Endothelial cell of umbilical vein (primary cell): ENCODE measurements at regions not wholly inside any gene's neighbourhood (a gene's known extent, or its start where the extent isn't known, plus 50 kb on each side); places are given as distances from the start of the nearest gene placed in this dataset.

Experiments used
- BruUV-seq: library from RNA; stranded (reverse); fragments of 400-500 nt; replicated peaks from 2 replicates; lab custom pipeline; 2021; lab: Mats Ljungman, UMichigan
- CTCF ChIA-PET: fragments of 300-600, 350-600 bp; sonication (Branson Sonifier 250); formaldehyde crosslinking; loops from one replicate; lab custom pipeline; 2021; ENCODE audit warnings: antibody characterized with exemption, inconsistent platforms; lab: Charles Lee
- POLR2A ChIA-PET: fragments of 300-600, 350-600 bp; sonication (Branson Sonifier 250); formaldehyde crosslinking; loops from one replicate; lab custom pipeline; 2021; ENCODE audit warnings: antibody characterized with exemption, inconsistent platforms; lab: Charles Lee
- DNase-seq: peaks from one replicate; pipeline ENCODE4 v3.0.0-alpha.2; 2011; ENCODE audit warnings: low read depth, low spot score
- FAIRE-seq: peaks from 2 replicates; lab custom pipeline; 2011; peaks lifted over from hg19 to GRCh38; lab: Jason Lieb, UNC
- H2AFZ ChIP-seq: 2 replicates; pipeline ENCODE4 v1.6.0; 2012; ENCODE audit warnings: low read depth, low read length, control low read depth, inconsistent platforms
- H3K27ac ChIP-seq: 2 replicates; pipeline ENCODE4 v1.5.1; 2011; ENCODE audit warnings: low read depth, mild to moderate bottlenecking, control low read depth, low read length, moderate library complexity; ENCODE audit not compliant: insufficient read depth
- H3K27me3 ChIP-seq, 2 experiments: 2 replicates each; pipeline versions ENCODE4 v1.6.0 to v1.6.1; 2011; ENCODE audit warnings: low read length in 2 of 2, mixed read lengths in 1 of 2; ENCODE audit not compliant: control insufficient read depth in 2 of 2, insufficient read depth in 2 of 2
- H3K36me3 ChIP-seq, 2 experiments: 2 replicates in 1 of 2; 3 replicates in 1 of 2; pipeline ENCODE4 v1.5.1; 2011; ENCODE audit warnings: low read length in 2 of 2, mild to moderate bottlenecking in 1 of 2, moderate library complexity in 1 of 2; ENCODE audit not compliant: control insufficient read depth in 2 of 2, insufficient read depth in 2 of 2; ENCODE audit errors: extremely low read depth in 1 of 2
- H3K4me1 ChIP-seq: 3 replicates; pipeline ENCODE4 v1.5.1; 2011; ENCODE audit warnings: mild to moderate bottlenecking, low read length; ENCODE audit not compliant: control insufficient read depth, insufficient read depth; ENCODE audit errors: extremely low read depth
- H3K4me2 ChIP-seq: 2 replicates; pipeline ENCODE4 v1.6.1; 2011; ENCODE audit warnings: low read length, control low read depth, mixed read lengths; ENCODE audit not compliant: insufficient read depth
- H3K4me3 ChIP-seq, 3 experiments: fragments of 200-600 bp in 1 of 3; sonication (generic), shearing (Covaris generic) in 1 of 3; replicated peaks in 1 of 3; 2 replicates each; pipeline ENCODE4 v1.5.1; 2011 to 2016; ENCODE audit warnings: control low read depth in 3 of 3, low read length in 3 of 3, mild to moderate bottlenecking in 2 of 3, inconsistent platforms in 1 of 3, low read depth in 1 of 3, moderate library complexity in 1 of 3; ENCODE audit not compliant: insufficient read depth in 1 of 3
- H3K79me2 ChIP-seq: 2 replicates; pipeline ENCODE4 v1.6.0; 2012; ENCODE audit warnings: low read length, inconsistent platforms; ENCODE audit not compliant: control insufficient read depth, insufficient read depth
- H3K9ac ChIP-seq: replicated peaks from 2 replicates; pipeline ENCODE3; 2011; ENCODE audit warnings: low read length, control low read depth; ENCODE audit not compliant: insufficient read depth; ENCODE audit errors: extremely low read depth
- H3K9me1 ChIP-seq: replicated peaks from 3 replicates; pipeline ENCODE4 v1.6.0; 2011; ENCODE audit warnings: mild to moderate bottlenecking, low read length; ENCODE audit not compliant: control insufficient read depth, insufficient read depth; ENCODE audit errors: extremely low read depth
- H3K9me3 ChIP-seq: replicated peaks from 2 replicates; pipeline ENCODE4 v1.5.1; 2012; ENCODE audit warnings: low read length, inconsistent platforms; ENCODE audit not compliant: control insufficient read depth, insufficient read depth
- H4K20me1 ChIP-seq: replicated peaks from 2 replicates; pipeline ENCODE3; 2011; ENCODE audit warnings: mild to moderate bottlenecking, low read length; ENCODE audit not compliant: control insufficient read depth, insufficient read depth; ENCODE audit errors: extremely low read depth
- EZH2 ChIP-seq: IDR thresholded peaks from 2 replicates; pipeline ENCODE4 v1.6.1; 2012; ENCODE audit warnings: borderline replicate concordance, low read depth, mild to moderate bottlenecking, moderate library complexity, low read length, inconsistent platforms; ENCODE audit not compliant: severe bottlenecking
- FOS ChIP-seq: IDR thresholded peaks from 2 replicates; pipeline ENCODE4 v1.6.1; 2011; ENCODE audit warnings: mild to moderate bottlenecking, low read length, moderate library complexity, borderline replicate concordance; ENCODE audit not compliant: insufficient read depth
- GATA2 ChIP-seq: IDR thresholded peaks from 2 replicates; pipeline ENCODE4 v1.7.0; 2011; ENCODE audit warnings: low read depth, mild to moderate bottlenecking, moderate library complexity, mixed read lengths, low read length; ENCODE audit not compliant: insufficient read length, insufficient read depth
- JUN ChIP-seq: IDR thresholded peaks from 2 replicates; pipeline ENCODE4 v1.6.1; 2011; ENCODE audit warnings: borderline replicate concordance, low read depth; ENCODE audit not compliant: insufficient read length, insufficient read depth
- MYC ChIP-seq: IDR thresholded peaks from one replicate; pipeline ENCODE4 v1.6.1; 2011; ENCODE audit warnings: mild to moderate bottlenecking, low read depth, low read length
- POLR2A ChIP-seq: IDR thresholded peaks from 2 replicates; pipeline ENCODE4 v1.6.1; 2012; ENCODE audit warnings: low read depth, mild to moderate bottlenecking, control low read depth, low read length
- POLR2AphosphoS5 ChIP-seq: IDR thresholded peaks from 2 replicates; pipeline ENCODE4 v1.6.1; 2012; ENCODE audit warnings: low read depth, mild to moderate bottlenecking, control low read depth, low read length, moderate library complexity; ENCODE audit not compliant: insufficient read depth
- dilution Hi-C: fragments of 300-500 bp; cut with MboI; formaldehyde crosslinking; loops from one replicate; pipeline ENCODE4 v1.15.0; 2019; ENCODE audit warnings: low sequenced_read_pairs; ENCODE audit not compliant: extremely low pct_ligation_motif_present
- intact Hi-C: fragments of 100-400 bp; cut with micrococcal nuclease; formaldehyde crosslinking; loops from one replicate; pipeline ENCODE4 v1.10.0; 2022
- TF ChIP-seq, protein P1 (sequence below), 2 donors: IDR thresholded peaks; 1 replicate in 1 of 2; 2 replicates in 1 of 2; pipeline ENCODE4 v1.5.1; 2011; ENCODE audit warnings: low read length in 2 of 2, mild to moderate bottlenecking in 2 of 2, moderate library complexity in 2 of 2, control low read depth in 1 of 2, inconsistent platforms in 1 of 2, low read depth in 1 of 2; ENCODE audit not compliant: insufficient read depth in 1 of 2; ENCODE audit errors: extremely low read depth in 1 of 2
- TF ChIP-seq, protein P2 (sequence below): IDR thresholded peaks from 2 replicates; pipeline ENCODE4 v1.6.1; 2011; ENCODE audit not compliant: insufficient read depth, insufficient read length

GRCh38 chr1:82420584-82420983 is 619.9 kb downstream of the ADGRL2 start:
- no peaks in the 10 kb centered on the region for H3K36me3 ChIP-seq
- DNase-seq (no peak), FAIRE-seq (no peak)
- no peaks in the 10 kb centered on the region for H3K9me1 ChIP-seq
- no TSS peak for BruUV-seq
- no peak overlapping the region for H3K9ac ChIP-seq
- H4K20me1 ChIP-seq = no peaks in the 10 kb centered on the region
- ChIA-PET CTCF (no interaction called here), POLR2A (no interaction called here)
- no peaks in the 10 kb centered on the region for H3K9me3 ChIP-seq
- no peak overlapping the region for H3K4me2 ChIP-seq
- no peaks in the 10 kb centered on the region for H3K4me1 ChIP-seq
- no peak overlapping the region for H3K4me3 ChIP-seq
- intact Hi-C loops = no loop called here
- H3K27me3 ChIP-seq = no peaks in the 10 kb centered on the region
- TF ChIP-seq MYC (no peak), GATA2 (no peak), EZH2 (no peak), POLR2AphosphoS5 (no peak), JUN (no peak), POLR2A (no peak), FOS (no peak)
- TF ChIP-seq, protein P1, sequence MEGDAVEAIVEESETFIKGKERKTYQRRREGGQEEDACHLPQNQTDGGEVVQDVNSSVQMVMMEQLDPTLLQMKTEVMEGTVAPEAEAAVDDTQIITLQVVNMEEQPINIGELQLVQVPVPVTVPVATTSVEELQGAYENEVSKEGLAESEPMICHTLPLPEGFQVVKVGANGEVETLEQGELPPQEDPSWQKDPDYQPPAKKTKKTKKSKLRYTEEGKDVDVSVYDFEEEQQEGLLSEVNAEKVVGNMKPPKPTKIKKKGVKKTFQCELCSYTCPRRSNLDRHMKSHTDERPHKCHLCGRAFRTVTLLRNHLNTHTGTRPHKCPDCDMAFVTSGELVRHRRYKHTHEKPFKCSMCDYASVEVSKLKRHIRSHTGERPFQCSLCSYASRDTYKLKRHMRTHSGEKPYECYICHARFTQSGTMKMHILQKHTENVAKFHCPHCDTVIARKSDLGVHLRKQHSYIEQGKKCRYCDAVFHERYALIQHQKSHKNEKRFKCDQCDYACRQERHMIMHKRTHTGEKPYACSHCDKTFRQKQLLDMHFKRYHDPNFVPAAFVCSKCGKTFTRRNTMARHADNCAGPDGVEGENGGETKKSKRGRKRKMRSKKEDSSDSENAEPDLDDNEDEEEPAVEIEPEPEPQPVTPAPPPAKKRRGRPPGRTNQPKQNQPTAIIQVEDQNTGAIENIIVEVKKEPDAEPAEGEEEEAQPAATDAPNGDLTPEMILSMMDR (IDR thresholded peaks at IDR 0.05; ENCODE audit: extremely low read depth in 1 of 2, insufficient read depth in 1 of 2, low read depth in 1 of 2, low read length in 2 of 2) = no peak
- TF ChIP-seq, protein P2, sequence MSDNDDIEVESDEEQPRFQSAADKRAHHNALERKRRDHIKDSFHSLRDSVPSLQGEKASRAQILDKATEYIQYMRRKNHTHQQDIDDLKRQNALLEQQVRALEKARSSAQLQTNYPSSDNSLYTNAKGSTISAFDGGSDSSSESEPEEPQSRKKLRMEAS = no peak
- H3K79me2 ChIP-seq = no peaks in the 10 kb centered on the region
- no peak overlapping the region for H2AFZ ChIP-seq
- dilution Hi-C loops = no loop called here
- no peak overlapping the region for H3K27ac ChIP-seq
